ENCODE measurements at regions not wholly inside any gene's neighbourhood (a gene's known extent, or its start where the extent isn't known, plus 50 kb on each side); places are given as distances from the start of the nearest gene placed in this dataset.
A peak's percentile ranks its signal among the peaks of the same experiment; 100 is the strongest.

- H3K36me3 ChIP-seq (ENCODE audit: control insufficient read depth in 2 of 2, insufficient read depth in 1 of 2, low read length in 2 of 2), result no peaks in the 10 kb centered on the region
These were observed 293.9 kb upstream of the FOXQ1 start for GRCh38 chr6:1018041-1018440.

GRCh38 chr6:1016329-1017302, 295.3 kb upstream of the FOXQ1 start:
- ChIA-PET POLR2A (no interaction called here), CTCF (interaction anchor here (0.5 kb wide), 1 partner anchor 330 kb away, joined by 3 read pairs; no protein-coding TSS in a partner anchor)
- TF ChIP-seq ZBTB1 (tag by site-specific recombination; IDR thresholded peaks at IDR 0.05), result no peak
- no peak for TF ChIP-seq ZNF132 (tag by site-specific recombination; IDR thresholded peaks at IDR 0.05; ENCODE audit: borderline replicate concordance)
- no peak for TF ChIP-seq ZNF664 (tag by site-specific recombination; IDR thresholded peaks at IDR 0.05)
- 0 out of 2 replicates have a peak, but pooled peaks have one; percentile 22 for TF ChIP-seq ATF2 (tag by site-specific recombination; IDR thresholded peaks at IDR 0.05; ENCODE audit: low read depth)

More at GRCh38 chr6:1018041-1018440, 293.9 kb upstream of the FOXQ1 start:
- CTCF ChIA-PET, result interaction anchor here (1.0 kb wide), 1 partner anchor 221 kb away, joined by 4 read pairs; no protein-coding TSS in a partner anchor
- POLR2A ChIA-PET, result no interaction called here
- Histone ChIP-seq H3K4me1 (ENCODE audit: control insufficient read depth, insufficient read depth, low read length) (peaks cover 7% of the 10 kb centered on the region; the same call in 1 of the 2 replicates), H3K4me3 (ENCODE audit: low read depth, low read length) (no peak overlapping the region), H3K27ac (ENCODE audit: extremely low read depth, low read depth, low read length) (no peak overlapping the region), H3K9me3 (ENCODE audit: control insufficient read depth, insufficient read depth, low read depth, low read length) (no peaks in the 10 kb centered on the region; the same call in 1 of the 2 replicates)
- TF ChIP-seq MYNN (tag by site-specific recombination; IDR thresholded peaks at IDR 0.05; ENCODE audit: borderline replicate concordance) (no peak), KLF16 (tag by site-specific recombination; IDR thresholded peaks at IDR 0.05) (no peak), ZNF555 (tag by site-specific recombination; conservative IDR thresholded peaks at IDR 0.05) (no peak), ZBTB48 (tag by site-specific recombination; IDR thresholded peaks at IDR 0.05) (no peak), ZNF518A (tag by site-specific recombination; conservative IDR thresholded peaks at IDR 0.05; ENCODE audit: low read depth) (no peak), ZNF23 (tag by site-specific recombination; IDR thresholded peaks at IDR 0.05; ENCODE audit: borderline replicate concordance) (no peak), MEIS1 (CRISPR knock-in tag; IDR thresholded peaks at IDR 0.05; ENCODE audit: borderline replicate concordance) (no peak), ZSCAN23 (tag by site-specific recombination; IDR thresholded peaks at IDR 0.05) (no peak), ZNF155 (tag by site-specific recombination; IDR thresholded peaks at IDR 0.05) (no peak), PBX3 (CRISPR knock-in tag; IDR thresholded peaks at IDR 0.05) (no peak), ZNF488 (tag by site-specific recombination; IDR thresholded peaks at IDR 0.05) (no peak), ZNF266 (tag by site-specific recombination; IDR thresholded peaks at IDR 0.05; ENCODE audit: low read depth) (no peak)

More at GRCh38 chr6:1016329-1017302, 295.3 kb upstream of the FOXQ1 start:
- peaks cover 7% of the 10 kb centered on the region; the same call in 1 of the 2 replicates for H3K4me1 ChIP-seq (ENCODE audit: control insufficient read depth, insufficient read depth, low read length)
- H3K4me3 ChIP-seq (ENCODE audit: low read depth, low read length), result no peak overlapping the region
- H3K27ac ChIP-seq (ENCODE audit: extremely low read depth, low read depth, low read length), result no peak overlapping the region
- H3K9me3 ChIP-seq (ENCODE audit: control insufficient read depth, insufficient read depth, low read depth, low read length), result no peaks in the 10 kb centered on the region; the same call in 1 of the 2 replicates
- no peaks in the 10 kb centered on the region for H3K36me3 ChIP-seq (ENCODE audit: control insufficient read depth in 2 of 2, insufficient read depth in 1 of 2, low read length in 2 of 2)
